Naive thymus-derived CD4-positive, alpha-beta T cell (primary cell): ENCODE measurements at regions not wholly inside any gene's neighbourhood (a gene's known extent, or its start where the extent isn't known, plus 50 kb on each side); places are given as distances from the start of the nearest gene placed in this dataset.

Experiments used
- ATAC-seq: fragments of 150-1000 bp; cut with Tn5 transposase; 2 replicates; pipeline ENCODE4 v1.10.0; 2021; ENCODE audit warnings: mild to moderate bottlenecking, moderate library complexity
- CTCF ChIA-PET: fragments of 350-600 bp; sonication (Branson Sonifier 250); formaldehyde crosslinking; loops from one replicate; lab custom pipeline; 2021; ENCODE audit warnings: antibody characterized with exemption; lab: Charles Lee
- POLR2A ChIA-PET: fragments of 350-600 bp; sonication (Branson Sonifier 250); formaldehyde crosslinking; loops from one replicate; lab custom pipeline; 2021; ENCODE audit warnings: antibody characterized with exemption, inconsistent platforms; lab: Charles Lee
- DNase-seq, 9 donors: peaks; one replicate each; pipeline versions ENCODE4 v3.0.0 to v3.0.0-alpha.2; 2020 to 2022; ENCODE audit warnings: mixed read lengths in 1 of 9
- H3K27ac ChIP-seq: one replicate; pipeline ENCODE4 v1.7.0; 2013; ENCODE audit warnings: mild to moderate bottlenecking, low read depth, low read length, moderate library complexity
- H3K27me3 ChIP-seq, 2 donors: one replicate each; pipeline ENCODE4 v1.7.0; 2013; ENCODE audit warnings: low read length in 2 of 2, mild to moderate bottlenecking in 2 of 2, moderate library complexity in 2 of 2; ENCODE audit not compliant: control insufficient read depth in 2 of 2, insufficient read depth in 2 of 2
- H3K36me3 ChIP-seq, 3 experiments: 1 replicate in 2 of 3; 2 replicates in 1 of 3; pipeline ENCODE4 v1.7.0; 2013; ENCODE audit warnings: low read length in 3 of 3, mild to moderate bottlenecking in 3 of 3, moderate library complexity in 1 of 3; ENCODE audit not compliant: insufficient read depth in 3 of 3, control insufficient read depth in 2 of 3
- H3K4me1 ChIP-seq, 2 donors: one replicate each; pipeline ENCODE4 v1.7.0; 2013; ENCODE audit warnings: low read length in 2 of 2, mild to moderate bottlenecking in 2 of 2, moderate library complexity in 1 of 2; ENCODE audit not compliant: control insufficient read depth in 2 of 2, insufficient read depth in 2 of 2
- H3K4me3 ChIP-seq: 2 replicates; pipeline ENCODE4 v1.7.0; 2013; ENCODE audit warnings: mild to moderate bottlenecking, low read length
- H3K9me3 ChIP-seq, 3 experiments: 1 replicate in 2 of 3; 2 replicates in 1 of 3; pipeline ENCODE4 v1.7.0; 2013; ENCODE audit warnings: low read length in 3 of 3; ENCODE audit not compliant: control insufficient read depth in 2 of 3
- H3K27ac Mint-ChIP-seq, 9 donors: one replicate each; pipeline ENCODE4 v1.8.0; 2020 to 2022; ENCODE audit warnings: mixed read lengths in 9 of 9, mild to moderate bottlenecking in 8 of 9, moderate library complexity in 5 of 9, inconsistent platforms in 2 of 9
- H3K27me3 Mint-ChIP-seq, 5 donors: one replicate each; pipeline ENCODE4 v1.8.0; 2021 to 2022; ENCODE audit warnings: mixed read lengths in 5 of 5, mild to moderate bottlenecking in 1 of 5
- H3K36me3 Mint-ChIP-seq, 5 donors: one replicate each; pipeline ENCODE4 v1.8.0; 2020 to 2022; ENCODE audit warnings: mixed read lengths in 5 of 5, mild to moderate bottlenecking in 3 of 5, inconsistent platforms in 1 of 5
- H3K4me1 Mint-ChIP-seq, 7 donors: one replicate each; pipeline ENCODE4 v1.8.0; 2020 to 2022; ENCODE audit warnings: mixed read lengths in 7 of 7, mild to moderate bottlenecking in 3 of 7, inconsistent platforms in 1 of 7
- H3K4me3 Mint-ChIP-seq, 10 donors: one replicate each; pipeline ENCODE4 v1.8.0; 2020 to 2022; ENCODE audit warnings: mild to moderate bottlenecking in 10 of 10, mixed read lengths in 10 of 10, moderate library complexity in 6 of 10, inconsistent platforms in 2 of 10
- H3K9me3 Mint-ChIP-seq, 11 donors: one replicate each; pipeline ENCODE4 v1.8.0; 2020 to 2022; ENCODE audit warnings: mixed read lengths in 11 of 11, mild to moderate bottlenecking in 4 of 11, inconsistent platforms in 1 of 11, moderate library complexity in 1 of 11
- intact Hi-C, 2 donors: fragments of 100-400 bp; cut with micrococcal nuclease; formaldehyde crosslinking; loops; one replicate each; pipeline ENCODE4 v1.15.1; 2023

- Mint-ChIP-seq H3K27me3 (peaks cover 0 to 36% (median 0%) of the 10 kb centered on the region in 5 donors), H3K4me1 (peaks cover 15 to 37% (median 31%) of the 10 kb centered on the region in 7 donors), H3K27ac (peak overlapping the region in 1 of 9 donors; percentile 10), H3K9me3 (peaks cover 6 to 38% (median 22%) of the 10 kb centered on the region in 11 donors), H3K36me3 (peaks cover 4 to 35% (median 13%) of the 10 kb centered on the region in 5 donors), H3K4me3 (no peak overlapping the region)
- peaks cover 0 to 19% of the 10 kb centered on the region in 2 donors for H3K4me1 ChIP-seq
- H3K36me3 ChIP-seq: no peaks in the 10 kb centered on the region
- H3K4me3 ChIP-seq: no peak overlapping the region
- ChIA-PET POLR2A (no interaction called here), CTCF (no interaction called here)
- H3K27me3 ChIP-seq: no peaks in the 10 kb centered on the region
- ATAC-seq (no peak), DNase-seq (no peak)
- no peaks in the 10 kb centered on the region for H3K9me3 ChIP-seq
- no peak overlapping the region for H3K27ac ChIP-seq
- intact Hi-C loops: no loop called here
Measured at GRCh38 chr10:88174391-88174790, 311.0 kb downstream of the PTEN start.

GRCh38 chr10:88178758-88179157 lies 315.3 kb downstream of the PTEN start:
- H3K9me3 ChIP-seq: no peaks in the 10 kb centered on the region
- intact Hi-C loops: no loop called here
- ATAC-seq: no peak
- no peaks in the 10 kb centered on the region for H3K36me3 ChIP-seq
- POLR2A ChIA-PET: no interaction called here
- H3K27ac ChIP-seq: no peak overlapping the region
- H3K4me3 Mint-ChIP-seq: no peak overlapping the region
- no peak for DNase-seq
- H3K27me3 Mint-ChIP-seq: peaks cover 0 to 46% (median 0%) of the 10 kb centered on the region in 5 donors
- H3K9me3 Mint-ChIP-seq: peaks cover 6 to 38% (median 22%) of the 10 kb centered on the region in 11 donors
- H3K27me3 ChIP-seq: no peaks in the 10 kb centered on the region
- CTCF ChIA-PET: no interaction called here
- peaks cover 8 to 29% (median 13%) of the 10 kb centered on the region in 5 donors for H3K36me3 Mint-ChIP-seq
- no peak overlapping the region for H3K27ac Mint-ChIP-seq
- H3K4me1 ChIP-seq: no peaks in the 10 kb centered on the region
- no peak overlapping the region for H3K4me3 ChIP-seq
- H3K4me1 Mint-ChIP-seq: peaks cover 0 to 8% (median 0%) of the 10 kb centered on the region in 7 donors

- no peak for ATAC-seq
- H3K27me3 Mint-ChIP-seq: peaks cover 0 to 38% (median 0%) of the 10 kb centered on the region in 5 donors
- Histone ChIP-seq H3K4me1 (no peaks in the 10 kb centered on the region), H3K36me3 (no peaks in the 10 kb centered on the region), H3K27me3 (no peaks in the 10 kb centered on the region), H3K4me3 (no peak overlapping the region), H3K9me3 (no peaks in the 10 kb centered on the region), H3K27ac (no peak overlapping the region)
- CTCF ChIA-PET: no interaction called here
- POLR2A ChIA-PET: no interaction called here
- H3K4me3 Mint-ChIP-seq: no peak overlapping the region
- DNase-seq: no peak
- peaks cover 2 to 32% (median 17%) of the 10 kb centered on the region in 11 donors for H3K9me3 Mint-ChIP-seq
- H3K36me3 Mint-ChIP-seq: peaks cover 7 to 24% (median 12%) of the 10 kb centered on the region in 5 donors
- H3K4me1 Mint-ChIP-seq: peaks cover 0 to 8% (median 0%) of the 10 kb centered on the region in 7 donors
- H3K27ac Mint-ChIP-seq: no peak overlapping the region
- intact Hi-C loops: no loop called here
Measured at GRCh38 chr10:88179831-88180230, 316.4 kb downstream of the PTEN start.

GRCh38 chr10:88181902-88182600 lies 318.6 kb downstream of the PTEN start:
- Histone ChIP-seq H3K4me1 (no peaks in the 10 kb centered on the region), H3K27ac (no peak overlapping the region), H3K9me3 (no peaks in the 10 kb centered on the region), H3K36me3 (no peaks in the 10 kb centered on the region), H3K27me3 (no peaks in the 10 kb centered on the region), H3K4me3 (no peak overlapping the region)
- H3K4me3 Mint-ChIP-seq: no peak overlapping the region
- H3K36me3 Mint-ChIP-seq: peaks cover 3 to 15% (median 6%) of the 10 kb centered on the region in 5 donors
- peaks cover 0 to 24% (median 2%) of the 10 kb centered on the region in 5 donors for H3K27me3 Mint-ChIP-seq
- ChIA-PET POLR2A (interaction anchor here (1.0 kb wide), 1 partner anchor 12 kb away, joined by 3 read pairs; no protein-coding TSS in a partner anchor), CTCF (interaction anchor here (1.4 kb wide), 1 partner anchor 20 kb away, joined by 4 read pairs; no protein-coding TSS in a partner anchor)
- DNase-seq (no peak), ATAC-seq (no peak)
- no peak overlapping the region for H3K27ac Mint-ChIP-seq
- intact Hi-C loops: no loop called here
- H3K9me3 Mint-ChIP-seq: peaks cover 0 to 26% (median 7%) of the 10 kb centered on the region in 11 donors
- peaks cover 0 to 8% (median 0%) of the 10 kb centered on the region in 7 donors for H3K4me1 Mint-ChIP-seq

GRCh38 chr10:88182601-88182930 lies 319.1 kb downstream of the PTEN start:
- H3K36me3 Mint-ChIP-seq: peaks cover 1 to 12% (median 4%) of the 10 kb centered on the region in 5 donors
- Histone ChIP-seq H3K27ac (no peak overlapping the region), H3K36me3 (no peaks in the 10 kb centered on the region), H3K27me3 (no peaks in the 10 kb centered on the region), H3K4me3 (no peak overlapping the region), H3K9me3 (no peaks in the 10 kb centered on the region), H3K4me1 (no peaks in the 10 kb centered on the region)
- no peak for ATAC-seq
- peak overlapping the region in 1 of 9 donors; percentile 38 for H3K27ac Mint-ChIP-seq
- peaks cover 0 to 7% (median 0%) of the 10 kb centered on the region in 7 donors for H3K4me1 Mint-ChIP-seq
- peaks cover 0 to 26% (median 2%) of the 10 kb centered on the region in 5 donors for H3K27me3 Mint-ChIP-seq
- intact Hi-C loops: no loop called here
- H3K9me3 Mint-ChIP-seq: peaks cover 0 to 22% (median 2%) of the 10 kb centered on the region in 11 donors
- ChIA-PET CTCF (interaction anchor here (1.4 kb wide), 1 partner anchor 20 kb away, joined by 4 read pairs; no protein-coding TSS in a partner anchor), POLR2A (no interaction called here)
- no peak overlapping the region for H3K4me3 Mint-ChIP-seq
- DNase-seq: no peak

GRCh38 chr10:88184543-88185297 lies 321.3 kb downstream of the PTEN start:
- Histone ChIP-seq H3K4me3 (no peak overlapping the region), H3K4me1 (no peaks in the 10 kb centered on the region), H3K36me3 (no peaks in the 10 kb centered on the region), H3K27me3 (no peaks in the 10 kb centered on the region), H3K27ac (no peak overlapping the region), H3K9me3 (no peaks in the 10 kb centered on the region)
- no peak overlapping the region for H3K27ac Mint-ChIP-seq
- no peaks in the 10 kb centered on the region for H3K4me1 Mint-ChIP-seq
- H3K4me3 Mint-ChIP-seq: no peak overlapping the region
- intact Hi-C loops: no loop called here
- POLR2A ChIA-PET: interaction anchor here (1.4 kb wide), 1 partner anchor 9 kb away, joined by 4 read pairs; no protein-coding TSS in a partner anchor
- CTCF ChIA-PET: interaction anchor here (0.9 to 1.6 kb wide), 2 partner anchors 14 to 205 kb away, joined by 3 read pairs; no protein-coding TSS in a partner anchor
- peaks cover 0 to 5% (median 0%) of the 10 kb centered on the region in 5 donors for H3K36me3 Mint-ChIP-seq
- H3K27me3 Mint-ChIP-seq: peaks cover 0 to 18% (median 0%) of the 10 kb centered on the region in 5 donors
- DNase-seq (no peak), ATAC-seq (no peak)
- peaks cover 0 to 14% (median 0%) of the 10 kb centered on the region in 11 donors for H3K9me3 Mint-ChIP-seq
